Gastroesophageal sphincter (tissue), 3 donors: ENCODE measurements at regions not wholly inside any gene's neighbourhood (a gene's known extent, or its start where the extent isn't known, plus 50 kb on each side); places are given as distances from the start of the nearest gene placed in this dataset.

Source experiments
- CTCF ChIP-seq, 4 experiments: fragments of 200-600 bp in 2 of 4; fragments of 450-650 bp in 2 of 4; sonication (generic) in 1 of 4; IDR thresholded peaks; one replicate each; pipeline ENCODE4 v1.5.1; 2017 to 2019; ENCODE audit warnings: antibody characterized with exemption in 4 of 4, mild to moderate bottlenecking in 2 of 4, moderate library complexity in 2 of 4
- EP300 ChIP-seq: sonication (generic); formaldehyde crosslinking; IDR thresholded peaks from one replicate; pipeline ENCODE4 v1.6.1; 2017; ENCODE audit warnings: antibody characterized with exemption, mild to moderate bottlenecking
- POLR2A ChIP-seq, 2 donors: fragments of 450-650 bp; IDR thresholded peaks; one replicate each; pipeline ENCODE4 v1.6.1; 2017; ENCODE audit warnings: antibody characterized with exemption in 2 of 2, mild to moderate bottlenecking in 2 of 2, moderate library complexity in 1 of 2
- POLR2AphosphoS5 ChIP-seq: sonication (generic); formaldehyde crosslinking; IDR thresholded peaks from one replicate; pipeline ENCODE4 v1.6.1; 2017; ENCODE audit warnings: antibody characterized with exemption

GRCh38 chr15:47460795-47461573 is 256.3 kb upstream of the SEMA6D start:
- TF ChIP-seq POLR2A (IDR thresholded peaks at IDR 0.05), result no peak
- no peak for TF ChIP-seq CTCF (IDR thresholded peaks at IDR 0.05)
- TF ChIP-seq POLR2AphosphoS5, result no peak
- TF ChIP-seq EP300, result no peak
